Testis (tissue), 2 donors: ENCODE measurements at regions not wholly inside any gene's neighbourhood (a gene's known extent, or its start where the extent isn't known, plus 50 kb on each side); places are given as distances from the start of the nearest gene placed in this dataset.

ENCODE experiments used
- POLR2A ChIP-seq: fragments of 450-650 bp; IDR thresholded peaks from one replicate; pipeline ENCODE4 v1.6.1; 2017; ENCODE audit warnings: antibody characterized with exemption, mild to moderate bottlenecking, moderate library complexity
- TF ChIP-seq, protein P1 (sequence below), 3 experiments: fragments of 450-650 bp in 2 of 3; fragments of 200-600 bp in 1 of 3; sonication (generic) in 1 of 3; IDR thresholded peaks; one replicate each; pipeline ENCODE4 v1.5.1; 2016 to 2019; ENCODE audit warnings: antibody characterized with exemption in 3 of 3, mild to moderate bottlenecking in 2 of 3, moderate library complexity in 1 of 3

DNA sequence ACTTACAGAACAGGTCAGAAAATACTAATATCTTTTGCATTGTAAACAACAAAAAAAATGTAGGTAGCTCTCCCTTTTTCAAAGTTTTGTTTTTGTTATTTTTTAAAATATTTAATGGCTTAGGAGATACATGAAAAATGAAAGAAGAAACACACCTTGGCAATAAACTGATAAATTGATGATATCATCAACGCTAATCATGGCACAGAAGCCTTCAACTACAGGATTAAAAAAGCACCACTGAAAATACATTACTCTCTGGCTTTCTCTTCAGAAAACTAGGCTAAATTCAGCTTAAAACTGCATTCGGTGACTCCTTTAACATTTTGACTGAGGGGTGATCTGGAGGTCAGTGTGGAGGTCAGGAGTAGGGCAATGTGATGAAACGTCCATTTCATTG, 1018.8 kb upstream of the FANCL start:
- TF ChIP-seq, protein P1, sequence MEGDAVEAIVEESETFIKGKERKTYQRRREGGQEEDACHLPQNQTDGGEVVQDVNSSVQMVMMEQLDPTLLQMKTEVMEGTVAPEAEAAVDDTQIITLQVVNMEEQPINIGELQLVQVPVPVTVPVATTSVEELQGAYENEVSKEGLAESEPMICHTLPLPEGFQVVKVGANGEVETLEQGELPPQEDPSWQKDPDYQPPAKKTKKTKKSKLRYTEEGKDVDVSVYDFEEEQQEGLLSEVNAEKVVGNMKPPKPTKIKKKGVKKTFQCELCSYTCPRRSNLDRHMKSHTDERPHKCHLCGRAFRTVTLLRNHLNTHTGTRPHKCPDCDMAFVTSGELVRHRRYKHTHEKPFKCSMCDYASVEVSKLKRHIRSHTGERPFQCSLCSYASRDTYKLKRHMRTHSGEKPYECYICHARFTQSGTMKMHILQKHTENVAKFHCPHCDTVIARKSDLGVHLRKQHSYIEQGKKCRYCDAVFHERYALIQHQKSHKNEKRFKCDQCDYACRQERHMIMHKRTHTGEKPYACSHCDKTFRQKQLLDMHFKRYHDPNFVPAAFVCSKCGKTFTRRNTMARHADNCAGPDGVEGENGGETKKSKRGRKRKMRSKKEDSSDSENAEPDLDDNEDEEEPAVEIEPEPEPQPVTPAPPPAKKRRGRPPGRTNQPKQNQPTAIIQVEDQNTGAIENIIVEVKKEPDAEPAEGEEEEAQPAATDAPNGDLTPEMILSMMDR (IDR thresholded peaks at IDR 0.05), result no peak
- TF ChIP-seq POLR2A, result no peak
